ENCODE measurements at regions not wholly inside any gene's neighbourhood (a gene's known extent, or its start where the extent isn't known, plus 50 kb on each side); places are given as distances from the start of the nearest gene placed in this dataset.

DNA sequence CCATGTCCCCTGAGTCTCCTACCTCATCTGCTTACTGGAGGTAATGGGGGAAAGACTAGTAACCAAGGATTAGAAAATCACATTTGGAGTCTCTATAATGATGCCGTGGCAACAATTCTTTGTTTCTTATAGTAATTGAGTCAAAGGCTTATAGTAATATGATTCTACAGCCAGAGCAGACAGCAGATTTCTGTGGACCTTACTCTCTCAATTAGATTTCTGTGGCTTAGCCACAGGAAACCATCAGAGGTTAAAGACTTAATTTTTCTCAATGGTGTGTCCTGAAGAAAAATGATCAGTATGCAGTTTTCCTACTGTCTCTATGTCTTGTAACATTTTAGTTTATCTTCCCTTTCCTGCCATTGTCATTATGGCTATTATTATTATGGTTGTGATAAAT lies 59.3 kb upstream of the CD180 start:
- H3K4me1 ChIP-seq (ENCODE audit: insufficient read depth, low read length) = no peaks in the 10 kb centered on the region
- H3K36me3 ChIP-seq (ENCODE audit: insufficient read depth, low read length) = no peaks in the 10 kb centered on the region
- no peak overlapping the region for H3K27ac Mint-ChIP-seq
- no peaks in the 10 kb centered on the region for H3K9me3 ChIP-seq (ENCODE audit: control insufficient read depth in 1 of 2, low read length in 2 of 2)
- H3K4me3 ChIP-seq (ENCODE audit: low read length in 2 of 2) = no peak overlapping the region
- CTCF ChIA-PET (ENCODE audit: partially characterized antibody) = no interaction called here
- H3K27me3 ChIP-seq (ENCODE audit: insufficient read depth, low read length) = no peaks in the 10 kb centered on the region
- H3K9me3 Mint-ChIP-seq = peaks cover 0 to 9% (median 0%) of the 10 kb centered on the region in 8 donors
- H3K4me1 Mint-ChIP-seq = no peaks in the 10 kb centered on the region
- no peak overlapping the region for H3K4me3 Mint-ChIP-seq
- no peaks in the 10 kb centered on the region for H3K36me3 Mint-ChIP-seq
- DNase-seq = no peak
- H3K27me3 Mint-ChIP-seq = peaks cover 0 to 1% of the 10 kb centered on the region in 2 donors
- POLR2A ChIA-PET (ENCODE audit: partially characterized antibody) = no interaction called here
- H3K27ac ChIP-seq (ENCODE audit: low read depth, low read length) = no peak overlapping the region
- intact Hi-C loops (cut with micrococcal nuclease) = no loop called here

DNA sequence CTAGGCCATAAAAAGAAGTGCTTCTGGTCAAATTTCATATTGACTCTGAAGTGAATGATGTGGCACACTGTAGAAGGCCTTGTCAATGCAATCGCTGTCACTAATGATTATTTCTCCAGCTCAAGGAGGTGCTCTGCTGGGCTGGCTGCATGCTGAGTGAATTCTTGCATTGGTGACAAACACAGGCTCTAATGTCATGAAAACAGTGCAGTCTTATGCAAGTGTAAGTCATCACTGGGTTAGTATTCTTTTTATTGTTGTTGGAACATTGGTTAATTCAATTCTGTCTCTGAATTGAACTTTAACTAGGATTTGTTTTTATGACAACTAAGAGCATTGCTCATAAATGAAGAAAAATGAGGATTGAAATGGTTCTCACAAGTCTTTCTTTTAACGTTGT lies 57.3 kb upstream of the CD180 start:
- Histone ChIP-seq H3K27me3 (ENCODE audit: insufficient read depth, low read length) (no peaks in the 10 kb centered on the region), H3K36me3 (ENCODE audit: insufficient read depth, low read length) (no peaks in the 10 kb centered on the region), H3K4me1 (ENCODE audit: insufficient read depth, low read length) (peaks cover under 1% of the 10 kb centered on the region), H3K27ac (ENCODE audit: low read depth, low read length) (no peak overlapping the region), H3K9me3 (ENCODE audit: control insufficient read depth in 1 of 2, low read length in 2 of 2) (no peaks in the 10 kb centered on the region), H3K4me3 (ENCODE audit: low read length in 2 of 2) (no peak overlapping the region)
- intact Hi-C loops (cut with micrococcal nuclease) = no loop called here
- Mint-ChIP-seq H3K4me3 (no peak overlapping the region), H3K9me3 (peaks cover 0 to 9% (median 1%) of the 10 kb centered on the region in 8 donors), H3K27me3 (peaks cover 0 to 1% of the 10 kb centered on the region in 2 donors), H3K27ac (no peak overlapping the region), H3K4me1 (peaks cover 0 to 3% (median under 1%) of the 10 kb centered on the region in 4 donors), H3K36me3 (no peaks in the 10 kb centered on the region)
- DNase-seq = no peak
- POLR2A ChIA-PET (ENCODE audit: partially characterized antibody) = no interaction called here
- CTCF ChIA-PET (ENCODE audit: partially characterized antibody) = no interaction called here

DNA sequence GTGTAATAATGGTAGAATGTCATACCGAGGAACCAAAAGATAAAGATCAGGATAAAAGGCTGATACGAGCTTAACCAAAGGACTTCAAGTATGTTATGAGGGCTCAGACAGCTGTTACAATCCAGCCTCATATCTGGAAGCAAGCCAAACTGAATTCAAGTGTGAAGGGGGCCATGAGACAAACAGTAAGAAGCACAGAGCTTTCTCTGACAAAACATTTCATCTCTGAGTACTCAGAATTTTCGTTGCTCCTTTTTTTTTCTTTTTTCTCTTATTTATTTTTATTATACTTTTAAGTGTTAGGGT lies 52.9 kb upstream of the CD180 start:
- Mint-ChIP-seq H3K27me3 (peaks cover 0 to 1% of the 10 kb centered on the region in 2 donors), H3K4me3 (no peak overlapping the region), H3K27ac (no peak overlapping the region), H3K4me1 (peaks cover 8 to 20% (median 11%) of the 10 kb centered on the region in 4 donors), H3K9me3 (peaks cover 0 to 9% (median 1%) of the 10 kb centered on the region in 8 donors), H3K36me3 (no peaks in the 10 kb centered on the region)
- Histone ChIP-seq H3K27ac (ENCODE audit: low read depth, low read length) (no peak overlapping the region), H3K36me3 (ENCODE audit: insufficient read depth, low read length) (no peaks in the 10 kb centered on the region), H3K27me3 (ENCODE audit: insufficient read depth, low read length) (no peaks in the 10 kb centered on the region), H3K4me3 (ENCODE audit: low read length in 2 of 2) (no peak overlapping the region), H3K9me3 (ENCODE audit: control insufficient read depth in 1 of 2, low read length in 2 of 2) (no peaks in the 10 kb centered on the region), H3K4me1 (ENCODE audit: insufficient read depth, low read length) (peaks cover 18% of the 10 kb centered on the region)
- POLR2A ChIA-PET (ENCODE audit: partially characterized antibody) = interaction anchor here (1.0 kb wide), 1 partner anchor 27 kb away, joined by 3 read pairs; no protein-coding TSS in a partner anchor
- DNase-seq = no peak
- intact Hi-C loops (cut with micrococcal nuclease) = loop anchor here (5.0 to 10.0 kb wide), 2 partner anchors 265 to 1038 kb away; no protein-coding TSS in a partner anchor
- CTCF ChIA-PET (ENCODE audit: partially characterized antibody) = interaction anchor here (0.9 to 1.7 kb wide), 2 partner anchors 10 to 1031 kb away, joined by 3 to 5 read pairs; no protein-coding TSS in a partner anchor

GRCh38 chr5:67248703-67249589 lies 52.3 kb upstream of the CD180 start:
- intact Hi-C loops (cut with micrococcal nuclease) = loop anchor here (5.0 to 10.0 kb wide), 2 partner anchors 266 to 1038 kb away; no protein-coding TSS in a partner anchor
- H3K36me3 ChIP-seq (ENCODE audit: insufficient read depth, low read length) = no peaks in the 10 kb centered on the region
- Mint-ChIP-seq H3K9me3 (peaks cover 0 to 9% (median 1%) of the 10 kb centered on the region in 8 donors), H3K27ac (peak overlapping the region in 2 of 7 donors; percentile 29 to 37), H3K4me3 (peak overlapping the region in 1 of 8 donors; percentile 17), H3K27me3 (peaks cover 0 to 1% of the 10 kb centered on the region in 2 donors), H3K36me3 (no peaks in the 10 kb centered on the region), H3K4me1 (peaks cover 8 to 20% (median 11%) of the 10 kb centered on the region in 4 donors)
- no peaks in the 10 kb centered on the region for H3K9me3 ChIP-seq (ENCODE audit: control insufficient read depth in 1 of 2, low read length in 2 of 2)
- no peak for DNase-seq
- ChIA-PET POLR2A (ENCODE audit: partially characterized antibody) (interaction anchor here (1.0 kb wide), 1 partner anchor 26 kb away, joined by 3 read pairs; no protein-coding TSS in a partner anchor), CTCF (ENCODE audit: partially characterized antibody) (interaction anchor here (0.9 to 6.4 kb wide), 6 partner anchors 9 to 1759 kb away, joined by 3 to 84 read pairs (median 4); no protein-coding TSS in a partner anchor)
- no peak overlapping the region for H3K27ac ChIP-seq (ENCODE audit: low read depth, low read length)
- no peak overlapping the region for H3K4me3 ChIP-seq (ENCODE audit: low read length in 2 of 2)
- peaks cover 18% of the 10 kb centered on the region for H3K4me1 ChIP-seq (ENCODE audit: insufficient read depth, low read length)
- H3K27me3 ChIP-seq (ENCODE audit: insufficient read depth, low read length) = no peaks in the 10 kb centered on the region

GRCh38 chr5:67246546-67247268 lies 50.1 kb upstream of the CD180 start:
- Histone ChIP-seq H3K9me3 (ENCODE audit: control insufficient read depth in 1 of 2, low read length in 2 of 2) (no peaks in the 10 kb centered on the region), H3K27me3 (ENCODE audit: insufficient read depth, low read length) (no peaks in the 10 kb centered on the region), H3K4me3 (ENCODE audit: low read length in 2 of 2) (no peak overlapping the region), H3K36me3 (ENCODE audit: insufficient read depth, low read length) (no peaks in the 10 kb centered on the region), H3K27ac (ENCODE audit: low read depth, low read length) (no peak overlapping the region), H3K4me1 (ENCODE audit: insufficient read depth, low read length) (peaks cover 18% of the 10 kb centered on the region)
- CTCF ChIA-PET (ENCODE audit: partially characterized antibody) = interaction anchor here (0.6 to 6.4 kb wide), 43 partner anchors 8 to 1761 kb away, joined by 3 to 84 read pairs (median 4); no protein-coding TSS in a partner anchor
- POLR2A ChIA-PET (ENCODE audit: partially characterized antibody) = interaction anchor here (0.9 to 1.9 kb wide), 6 partner anchors 29 to 1187 kb away, joined by 3 to 7 read pairs (median 4); partner anchors contain the start of gene PIK3R1
- no peak overlapping the region for H3K27ac Mint-ChIP-seq
- DNase-seq = no peak
- intact Hi-C loops (cut with micrococcal nuclease) = loop anchor here (1.0 to 10.0 kb wide), 8 partner anchors 148 to 1761 kb away; no protein-coding TSS in a partner anchor
- H3K4me3 Mint-ChIP-seq = no peak overlapping the region
- peaks cover 0 to 3% (median 0%) of the 10 kb centered on the region in 8 donors for H3K9me3 Mint-ChIP-seq
- peaks cover 8 to 20% (median 11%) of the 10 kb centered on the region in 4 donors for H3K4me1 Mint-ChIP-seq
- peaks cover 0 to 1% of the 10 kb centered on the region in 2 donors for H3K27me3 Mint-ChIP-seq
- H3K36me3 Mint-ChIP-seq = no peaks in the 10 kb centered on the region
